GM12878 (cell line): ENCODE measurements at regions not wholly inside any gene's neighbourhood (a gene's known extent, or its start where the extent isn't known, plus 50 kb on each side); places are given as distances from the start of the nearest gene placed in this dataset.

Source experiments
- ATAC-seq: fragments of 200-7000 bp; cut with Tn5 transposase; 3 replicates; pipeline ENCODE4 v1.9.1; 2020; ENCODE audit warnings: mild to moderate bottlenecking, moderate library complexity
- BruUV-seq: library from RNA; stranded (reverse); fragments of 400-500 nt; replicated peaks from 2 replicates; lab custom pipeline; 2021; lab: Mats Ljungman, UMichigan
- CTCF ChIA-PET: fragments of 300-600 bp; sonication (Branson Sonifier 250); formaldehyde crosslinking; extraction: SDS; loops from one replicate; lab custom pipeline; 2021; ENCODE audit warnings: inconsistent platforms; lab: Yijun Ruan, JAX
- POLR2A ChIA-PET: fragments of 350-600 bp; formaldehyde crosslinking; extraction: SDS; loops from one replicate; lab custom pipeline; 2021; ENCODE audit warnings: inconsistent platforms; lab: Charles Lee
- RAD21 ChIA-PET: fragments of 300-600 bp; sonication (Branson Sonifier 250); formaldehyde crosslinking; loops from one replicate; lab custom pipeline; 2023; ENCODE audit warnings: antibody characterized with exemption; ENCODE audit not compliant: unreplicated experiment; lab: Charles Lee
- SMC1A ChIA-PET: fragments of 300-600 bp; sonication (Branson Sonifier 250); formaldehyde crosslinking; loops from one replicate; lab custom pipeline; 2023; ENCODE audit not compliant: unreplicated experiment, uncharacterized antibody; lab: Charles Lee
- DNase-seq: peaks from one replicate; pipeline ENCODE4 v3.0.0-alpha.2; 2011; ENCODE audit warnings: low read depth, low spot score
- FAIRE-seq: peaks from 3 replicates; lab custom pipeline; 2011; peaks lifted over from hg19 to GRCh38; lab: Jason Lieb, UNC
- H2AFZ ChIP-seq: 2 replicates; pipeline ENCODE4 v1.6.0; 2011; ENCODE audit warnings: low read depth, low read length, control low read depth; ENCODE audit not compliant: control insufficient read depth
- H3K27ac ChIP-seq: 2 replicates; pipeline ENCODE4 v1.5.1; 2011; ENCODE audit warnings: control low read depth; ENCODE audit not compliant: control insufficient read depth, insufficient read depth
- H3K27me3 ChIP-seq, 2 experiments: replicated peaks in 1 of 2; 2 replicates each; pipeline versions ENCODE4 v1.6.0 to v1.6.1; 2011; ENCODE audit warnings: low read length in 1 of 2; ENCODE audit not compliant: control insufficient read depth in 2 of 2, insufficient read depth in 2 of 2
- H3K36me3 ChIP-seq, 2 experiments: 2 replicates each; pipeline ENCODE4 v1.5.1; 2011; ENCODE audit warnings: low read length in 1 of 2; ENCODE audit not compliant: control insufficient read depth in 2 of 2, insufficient read depth in 2 of 2
- H3K4me1 ChIP-seq: 2 replicates; pipeline ENCODE4 v1.6.1; 2011; ENCODE audit warnings: mild to moderate bottlenecking, low read length, moderate library complexity, mixed read lengths; ENCODE audit not compliant: control insufficient read depth, insufficient read depth
- H3K4me2 ChIP-seq: 2 replicates; pipeline ENCODE4 v1.6.0; 2011; ENCODE audit warnings: control low read depth; ENCODE audit not compliant: control insufficient read depth, insufficient read depth
- H3K4me3 ChIP-seq: fragments of 200-600 bp; sonication (generic); 2 replicates; pipeline ENCODE4 v1.5.1; 2016
- H3K79me2 ChIP-seq: 2 replicates; pipeline ENCODE4 v1.6.0; 2011; ENCODE audit warnings: low read length; ENCODE audit not compliant: control insufficient read depth, insufficient read depth
- H3K9ac ChIP-seq: 2 replicates; pipeline ENCODE4 v1.8.0; 2011; ENCODE audit warnings: low read length, control low read depth, mixed read lengths; ENCODE audit not compliant: control insufficient read depth, insufficient read depth
- H3K9me3 ChIP-seq: replicated peaks from 3 replicates; pipeline ENCODE4 v1.5.1; 2011; ENCODE audit warnings: mild to moderate bottlenecking, low read length; ENCODE audit not compliant: control insufficient read depth, insufficient read depth
- H4K20me1 ChIP-seq: 2 replicates; pipeline ENCODE4 v1.6.0; 2011; ENCODE audit not compliant: control insufficient read depth, insufficient read depth
- GABPA ChIP-seq: IDR thresholded peaks from 2 replicates; pipeline ENCODE4 v1.6.1; 2014; ENCODE audit warnings: antibody characterized with exemption, low read depth, mild to moderate bottlenecking, inconsistent platforms
- MEF2A ChIP-seq: IDR thresholded peaks from 2 replicates; pipeline ENCODE4 v1.6.1; 2011; ENCODE audit warnings: low read depth, mild to moderate bottlenecking, low read length, moderate library complexity; ENCODE audit not compliant: insufficient read depth
- NBN ChIP-seq: fragments of 450-650 bp; IDR thresholded peaks from 2 replicates; pipeline ENCODE4 v1.6.1; 2016
- NRF1 ChIP-seq: conservative IDR thresholded peaks from 2 replicates; pipeline ENCODE4 v1.6.1; 2011; ENCODE audit warnings: mild to moderate bottlenecking, low read depth, low read length, improper control_type of control experiment
- PRDM15 ChIP-seq: fragments of 450-650 bp; formaldehyde crosslinking; IDR thresholded peaks from 2 replicates; pipeline ENCODE4 v1.4.0; 2020; ENCODE audit warnings: mild to moderate bottlenecking, moderate library complexity
- RBBP5 ChIP-seq: fragments of 200-600 bp; sonication (generic); conservative IDR thresholded peaks from 2 replicates; pipeline ENCODE4 v1.6.1; 2016
- WGBS: methylation state at CpG from one replicate; pipeline ENCODE4 v1.1.6; 2016; ENCODE audit warnings: low lambda C conversion rate; ENCODE audit not compliant: insufficient replicate concordance, insufficient coverage; ENCODE audit errors: missing lambda C conversion rate; 5-methylcytosine and 5-hydroxymethylcytosine counted together
- in situ Hi-C: fragments of 300-500 bp; cut with MboI; formaldehyde crosslinking; loops from 9 replicates; pipeline ENCODE4 v1.14.3; 2018; ENCODE audit warnings: mixed read lengths
- intact Hi-C: fragments of 100-400 bp; cut with micrococcal nuclease; formaldehyde crosslinking; loops from one replicate; pipeline ENCODE4 v1.14.2; 2022; ENCODE audit not compliant: unreplicated experiment
- TF ChIP-seq, protein P1 (sequence below): fragments of 450-650 bp; IDR thresholded peaks from 2 replicates; pipeline ENCODE4 v1.6.1; 2017; ENCODE audit warnings: mild to moderate bottlenecking, moderate library complexity
- TF ChIP-seq, protein P2 (sequence below): IDR thresholded peaks from 2 replicates; pipeline ENCODE4 v1.6.1; 2011; ENCODE audit warnings: borderline replicate concordance, low read depth, mild to moderate bottlenecking, moderate library complexity, low read length; ENCODE audit not compliant: insufficient read depth, poor library complexity, severe bottlenecking
- TF ChIP-seq, protein P3 (sequence below): fragments of 450-650 bp; IDR thresholded peaks from 2 replicates; pipeline ENCODE4 v1.6.1; 2016; ENCODE audit warnings: mild to moderate bottlenecking
- TF ChIP-seq, protein P4 (sequence below): fragments of 450-650 bp; IDR thresholded peaks from 2 replicates; pipeline ENCODE4 v1.6.1; 2014; ENCODE audit warnings: mild to moderate bottlenecking

DNA sequence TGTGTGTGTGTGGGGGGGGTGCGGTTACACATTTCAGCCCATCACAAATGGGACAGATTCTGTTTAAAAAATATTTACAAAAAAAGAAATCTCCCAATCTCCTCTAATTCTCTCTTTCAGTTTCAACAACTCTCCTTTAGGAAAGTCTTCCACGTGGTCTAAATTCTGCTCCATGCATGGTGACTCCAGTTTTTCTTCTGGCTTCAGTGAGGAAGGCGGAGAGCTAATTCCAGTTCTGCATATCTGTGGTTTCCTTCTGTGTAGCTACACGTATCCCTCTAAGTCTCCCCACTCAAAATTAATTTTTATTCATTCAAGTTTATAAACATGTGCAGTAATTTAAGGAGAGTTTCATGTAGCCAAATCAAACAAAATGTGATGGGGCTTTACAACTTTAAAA is 111.6 kb downstream of the SLC4A3 start (continued):
- TF ChIP-seq GABPA (no peak), RBBP5 (no peak), MEF2A (no peak)
- TF ChIP-seq, protein P1, sequence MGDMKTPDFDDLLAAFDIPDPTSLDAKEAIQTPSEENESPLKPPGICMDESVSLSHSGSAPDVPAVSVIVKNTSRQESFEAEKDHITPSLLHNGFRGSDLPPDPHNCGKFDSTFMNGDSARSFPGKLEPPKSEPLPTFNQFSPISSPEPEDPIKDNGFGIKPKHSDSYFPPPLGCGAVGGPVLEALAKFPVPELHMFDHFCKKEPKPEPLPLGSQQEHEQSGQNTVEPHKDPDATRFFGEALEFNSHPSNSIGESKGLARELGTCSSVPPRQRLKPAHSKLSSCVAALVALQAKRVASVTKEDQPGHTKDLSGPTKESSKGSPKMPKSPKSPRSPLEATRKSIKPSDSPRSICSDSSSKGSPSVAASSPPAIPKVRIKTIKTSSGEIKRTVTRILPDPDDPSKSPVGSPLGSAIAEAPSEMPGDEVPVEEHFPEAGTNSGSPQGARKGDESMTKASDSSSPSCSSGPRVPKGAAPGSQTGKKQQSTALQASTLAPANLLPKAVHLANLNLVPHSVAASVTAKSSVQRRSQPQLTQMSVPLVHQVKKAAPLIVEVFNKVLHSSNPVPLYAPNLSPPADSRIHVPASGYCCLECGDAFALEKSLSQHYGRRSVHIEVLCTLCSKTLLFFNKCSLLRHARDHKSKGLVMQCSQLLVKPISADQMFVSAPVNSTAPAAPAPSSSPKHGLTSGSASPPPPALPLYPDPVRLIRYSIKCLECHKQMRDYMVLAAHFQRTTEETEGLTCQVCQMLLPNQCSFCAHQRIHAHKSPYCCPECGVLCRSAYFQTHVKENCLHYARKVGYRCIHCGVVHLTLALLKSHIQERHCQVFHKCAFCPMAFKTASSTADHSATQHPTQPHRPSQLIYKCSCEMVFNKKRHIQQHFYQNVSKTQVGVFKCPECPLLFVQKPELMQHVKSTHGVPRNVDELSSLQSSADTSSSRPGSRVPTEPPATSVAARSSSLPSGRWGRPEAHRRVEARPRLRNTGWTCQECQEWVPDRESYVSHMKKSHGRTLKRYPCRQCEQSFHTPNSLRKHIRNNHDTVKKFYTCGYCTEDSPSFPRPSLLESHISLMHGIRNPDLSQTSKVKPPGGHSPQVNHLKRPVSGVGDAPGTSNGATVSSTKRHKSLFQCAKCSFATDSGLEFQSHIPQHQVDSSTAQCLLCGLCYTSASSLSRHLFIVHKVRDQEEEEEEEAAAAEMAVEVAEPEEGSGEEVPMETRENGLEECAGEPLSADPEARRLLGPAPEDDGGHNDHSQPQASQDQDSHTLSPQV = no peak
- TF ChIP-seq, all 136 proteins: peak for 0

DNA sequence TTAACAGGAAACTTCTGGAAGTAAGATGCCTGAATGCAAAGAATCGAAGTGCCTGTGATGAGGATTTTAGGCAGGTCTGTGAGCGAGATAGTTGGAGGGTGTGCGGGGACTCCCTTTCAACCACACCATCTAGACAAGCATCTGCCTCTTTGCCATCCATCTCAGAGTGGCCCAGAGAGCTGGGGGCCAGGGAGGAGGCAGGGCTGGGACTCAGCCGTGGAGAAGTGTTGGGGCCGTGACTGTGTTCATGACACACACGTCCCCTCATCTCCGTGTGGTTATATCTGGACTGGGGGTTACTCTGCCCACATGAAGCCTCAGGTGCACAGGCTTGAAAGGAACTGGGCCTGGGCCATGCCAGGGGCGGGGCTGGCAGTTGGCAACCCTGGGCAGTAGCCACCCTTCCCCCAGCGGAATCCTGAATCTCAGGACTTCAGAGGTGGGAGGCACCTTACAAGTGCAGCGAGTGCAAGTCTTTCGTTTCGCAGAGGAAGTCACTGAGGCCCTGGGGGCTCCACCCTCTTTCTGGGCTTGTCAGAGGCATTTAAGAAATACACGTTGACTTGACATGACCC is 112.5 kb downstream of the SLC4A3 start:
- CTCF ChIA-PET = interaction anchor here (1.2 kb wide), 1 partner anchor 12 kb away, joined by 3 read pairs; no protein-coding TSS in a partner anchor
- no peak overlapping the region for H3K4me2 ChIP-seq
- H2AFZ ChIP-seq = no peak overlapping the region
- H3K36me3 ChIP-seq = no peaks in the 10 kb centered on the region
- H3K79me2 ChIP-seq = no peaks in the 10 kb centered on the region
- H3K9me3 ChIP-seq = no peaks in the 10 kb centered on the region
- intact Hi-C loops = no loop called here
- POLR2A ChIA-PET = no interaction called here
- no peaks in the 10 kb centered on the region for H4K20me1 ChIP-seq
- SMC1A ChIA-PET = no interaction called here
- RAD21 ChIA-PET = no interaction called here
- ATAC-seq = no peak
- H3K4me3 ChIP-seq = no peak overlapping the region
- in situ Hi-C loops = no loop called here
- no peak overlapping the region for H3K27ac ChIP-seq
- peaks cover 2 to 3% of the 10 kb centered on the region in 2 experiments; a peak in 2 of 4 replicates for H3K27me3 ChIP-seq
- no peak for FAIRE-seq
- H3K9ac ChIP-seq = no peak overlapping the region
- no TSS peak for BruUV-seq
- no peak for DNase-seq
- no peaks in the 10 kb centered on the region for H3K4me1 ChIP-seq
- WGBS = 23% methylated on average over 13 of the region's 13 CpGs
- TF ChIP-seq, protein P2, sequence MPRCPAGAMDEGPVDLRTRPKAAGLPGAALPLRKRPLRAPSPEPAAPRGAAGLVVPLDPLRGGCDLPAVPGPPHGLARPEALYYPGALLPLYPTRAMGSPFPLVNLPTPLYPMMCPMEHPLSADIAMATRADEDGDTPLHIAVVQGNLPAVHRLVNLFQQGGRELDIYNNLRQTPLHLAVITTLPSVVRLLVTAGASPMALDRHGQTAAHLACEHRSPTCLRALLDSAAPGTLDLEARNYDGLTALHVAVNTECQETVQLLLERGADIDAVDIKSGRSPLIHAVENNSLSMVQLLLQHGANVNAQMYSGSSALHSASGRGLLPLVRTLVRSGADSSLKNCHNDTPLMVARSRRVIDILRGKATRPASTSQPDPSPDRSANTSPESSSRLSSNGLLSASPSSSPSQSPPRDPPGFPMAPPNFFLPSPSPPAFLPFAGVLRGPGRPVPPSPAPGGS = no peak
- TF ChIP-seq, protein P3, sequence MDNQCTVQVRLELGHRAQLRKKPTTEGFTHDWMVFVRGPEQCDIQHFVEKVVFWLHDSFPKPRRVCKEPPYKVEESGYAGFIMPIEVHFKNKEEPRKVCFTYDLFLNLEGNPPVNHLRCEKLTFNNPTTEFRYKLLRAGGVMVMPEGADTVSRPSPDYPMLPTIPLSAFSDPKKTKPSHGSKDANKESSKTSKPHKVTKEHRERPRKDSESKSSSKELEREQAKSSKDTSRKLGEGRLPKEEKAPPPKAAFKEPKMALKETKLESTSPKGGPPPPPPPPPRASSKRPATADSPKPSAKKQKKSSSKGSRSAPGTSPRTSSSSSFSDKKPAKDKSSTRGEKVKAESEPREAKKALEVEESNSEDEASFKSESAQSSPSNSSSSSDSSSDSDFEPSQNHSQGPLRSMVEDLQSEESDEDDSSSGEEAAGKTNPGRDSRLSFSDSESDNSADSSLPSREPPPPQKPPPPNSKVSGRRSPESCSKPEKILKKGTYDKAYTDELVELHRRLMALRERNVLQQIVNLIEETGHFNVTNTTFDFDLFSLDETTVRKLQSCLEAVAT = no peak
- no peak for TF ChIP-seq PRDM15 (CRISPR knock-in tag)
- TF ChIP-seq NBN = no peak
- TF ChIP-seq NRF1 = no peak
- TF ChIP-seq, protein P4, sequence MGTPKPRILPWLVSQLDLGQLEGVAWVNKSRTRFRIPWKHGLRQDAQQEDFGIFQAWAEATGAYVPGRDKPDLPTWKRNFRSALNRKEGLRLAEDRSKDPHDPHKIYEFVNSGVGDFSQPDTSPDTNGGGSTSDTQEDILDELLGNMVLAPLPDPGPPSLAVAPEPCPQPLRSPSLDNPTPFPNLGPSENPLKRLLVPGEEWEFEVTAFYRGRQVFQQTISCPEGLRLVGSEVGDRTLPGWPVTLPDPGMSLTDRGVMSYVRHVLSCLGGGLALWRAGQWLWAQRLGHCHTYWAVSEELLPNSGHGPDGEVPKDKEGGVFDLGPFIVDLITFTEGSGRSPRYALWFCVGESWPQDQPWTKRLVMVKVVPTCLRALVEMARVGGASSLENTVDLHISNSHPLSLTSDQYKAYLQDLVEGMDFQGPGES = no peak
